Astrocyte of the cerebellum (primary cell): ENCODE measurements at regions not wholly inside any gene's neighbourhood (a gene's known extent, or its start where the extent isn't known, plus 50 kb on each side); places are given as distances from the start of the nearest gene placed in this dataset.

Experiments
- DNase-seq: peaks from one replicate; pipeline ENCODE4 v3.0.0-alpha.2; 2011; ENCODE audit warnings: low read depth
- H3K4me3 ChIP-seq: 2 replicates; pipeline ENCODE4 v1.5.1; 2011; ENCODE audit warnings: mild to moderate bottlenecking, low read depth, low read length, moderate library complexity
- in situ Hi-C: cut with HindIII; loops from 2 replicates; pipeline ENCODE4 v1.10.0; 2017; ENCODE audit warnings: low sequenced_read_pairs
- TF ChIP-seq, protein P1 (sequence below): IDR thresholded peaks from 2 replicates; pipeline ENCODE4 v1.5.1; 2012; ENCODE audit warnings: low read length, low read depth, moderate library complexity, mild to moderate bottlenecking; ENCODE audit errors: missing control alignments

DNA sequence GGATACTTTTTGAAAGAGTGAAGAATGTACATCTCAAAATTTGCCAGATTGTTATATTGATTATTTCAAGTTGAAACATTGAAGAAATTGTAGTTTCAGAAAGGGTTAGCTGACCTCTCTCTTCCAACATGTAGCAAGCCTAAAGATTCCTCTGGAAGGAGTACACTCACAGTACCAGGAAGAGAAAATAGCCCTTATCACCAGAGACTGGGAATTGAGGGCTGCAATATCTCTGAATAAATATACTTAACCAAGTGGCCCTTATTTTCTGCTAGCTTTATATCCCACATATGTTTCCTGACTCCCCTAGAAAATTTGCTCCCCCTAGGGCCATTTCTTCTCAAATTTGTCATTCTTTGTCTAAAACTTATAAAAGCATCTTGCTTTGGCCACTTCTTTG is 332.2 kb downstream of the GASK1B start:
- DNase-seq = no peak
- TF ChIP-seq, protein P1, sequence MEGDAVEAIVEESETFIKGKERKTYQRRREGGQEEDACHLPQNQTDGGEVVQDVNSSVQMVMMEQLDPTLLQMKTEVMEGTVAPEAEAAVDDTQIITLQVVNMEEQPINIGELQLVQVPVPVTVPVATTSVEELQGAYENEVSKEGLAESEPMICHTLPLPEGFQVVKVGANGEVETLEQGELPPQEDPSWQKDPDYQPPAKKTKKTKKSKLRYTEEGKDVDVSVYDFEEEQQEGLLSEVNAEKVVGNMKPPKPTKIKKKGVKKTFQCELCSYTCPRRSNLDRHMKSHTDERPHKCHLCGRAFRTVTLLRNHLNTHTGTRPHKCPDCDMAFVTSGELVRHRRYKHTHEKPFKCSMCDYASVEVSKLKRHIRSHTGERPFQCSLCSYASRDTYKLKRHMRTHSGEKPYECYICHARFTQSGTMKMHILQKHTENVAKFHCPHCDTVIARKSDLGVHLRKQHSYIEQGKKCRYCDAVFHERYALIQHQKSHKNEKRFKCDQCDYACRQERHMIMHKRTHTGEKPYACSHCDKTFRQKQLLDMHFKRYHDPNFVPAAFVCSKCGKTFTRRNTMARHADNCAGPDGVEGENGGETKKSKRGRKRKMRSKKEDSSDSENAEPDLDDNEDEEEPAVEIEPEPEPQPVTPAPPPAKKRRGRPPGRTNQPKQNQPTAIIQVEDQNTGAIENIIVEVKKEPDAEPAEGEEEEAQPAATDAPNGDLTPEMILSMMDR = no peak
- in situ Hi-C loops = no loop called here
- no peak overlapping the region for H3K4me3 ChIP-seq

DNA sequence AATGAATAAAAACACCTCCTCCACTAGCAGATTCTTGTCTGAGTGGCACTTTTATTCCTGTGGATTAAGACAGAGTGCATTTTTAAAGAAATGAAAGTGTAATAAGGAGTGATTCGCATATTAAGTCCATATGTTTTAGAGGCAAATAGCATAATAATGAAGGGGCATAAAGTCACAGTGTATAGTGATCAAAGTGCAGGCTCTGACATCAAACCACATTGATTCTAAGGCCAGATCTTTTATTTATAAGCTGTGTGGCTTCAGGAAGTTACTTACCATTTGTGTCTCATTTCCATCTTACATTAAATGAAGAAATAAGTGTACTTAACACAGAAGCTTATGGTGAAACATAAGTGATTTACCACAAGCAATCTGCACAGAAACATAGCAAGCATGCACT is 332.8 kb downstream of the GASK1B start:
- in situ Hi-C loops = no loop called here
- no peak for DNase-seq
- TF ChIP-seq, protein P1 = no peak
- no peak overlapping the region for H3K4me3 ChIP-seq

DNA sequence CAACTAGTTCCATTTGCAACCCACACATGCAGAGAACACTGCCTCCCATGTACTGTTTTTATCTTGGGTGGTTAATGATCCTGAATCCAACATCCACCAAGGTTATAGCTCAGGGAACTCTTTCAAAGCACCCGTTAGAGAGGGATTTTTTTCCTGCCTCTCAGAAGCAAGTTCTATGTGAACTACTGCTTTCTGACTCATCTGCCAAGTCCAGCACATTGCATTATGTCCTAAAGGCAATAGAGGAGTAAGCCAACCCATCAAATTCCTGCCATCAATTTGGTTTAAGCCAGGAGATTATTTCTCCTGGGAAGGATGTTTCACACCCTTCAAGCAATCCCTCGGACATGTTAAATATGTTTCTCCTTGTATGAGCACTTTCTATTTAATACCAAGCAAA is 334.5 kb downstream of the GASK1B start:
- TF ChIP-seq, protein P1 = no peak
- in situ Hi-C loops = no loop called here
- no peak for DNase-seq
- H3K4me3 ChIP-seq = no peak overlapping the region

DNA sequence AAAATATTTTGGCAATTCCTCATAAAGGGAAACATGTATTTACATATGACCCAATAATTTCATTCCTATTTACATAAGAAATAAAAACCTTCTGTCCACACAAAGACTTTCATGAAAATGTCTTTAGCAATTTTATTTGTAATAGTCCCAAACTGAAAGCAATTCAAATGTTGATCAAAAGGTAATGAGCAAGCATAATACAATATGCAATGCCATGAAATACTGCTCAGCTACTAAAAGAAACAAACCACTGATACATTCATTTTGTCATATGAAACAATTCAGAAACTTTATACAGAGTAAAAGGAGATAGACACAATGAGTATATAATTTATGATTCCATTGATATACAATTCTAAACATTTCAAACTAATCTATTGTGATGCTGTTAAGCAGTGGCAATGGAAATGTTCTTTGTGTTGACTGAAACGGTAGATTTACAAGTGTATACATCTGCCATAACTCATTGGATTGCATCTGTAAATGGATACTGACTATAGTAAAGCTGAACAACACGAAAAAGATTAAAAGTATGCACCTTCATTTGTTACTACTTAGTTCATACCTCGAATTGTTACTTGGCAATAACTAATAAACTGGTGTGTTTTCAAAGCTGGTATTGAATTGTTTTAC is 335.6 kb downstream of the GASK1B start:
- in situ Hi-C loops = no loop called here
- H3K4me3 ChIP-seq = no peak overlapping the region
- TF ChIP-seq, protein P1 = no peak
- no peak for DNase-seq

DNA sequence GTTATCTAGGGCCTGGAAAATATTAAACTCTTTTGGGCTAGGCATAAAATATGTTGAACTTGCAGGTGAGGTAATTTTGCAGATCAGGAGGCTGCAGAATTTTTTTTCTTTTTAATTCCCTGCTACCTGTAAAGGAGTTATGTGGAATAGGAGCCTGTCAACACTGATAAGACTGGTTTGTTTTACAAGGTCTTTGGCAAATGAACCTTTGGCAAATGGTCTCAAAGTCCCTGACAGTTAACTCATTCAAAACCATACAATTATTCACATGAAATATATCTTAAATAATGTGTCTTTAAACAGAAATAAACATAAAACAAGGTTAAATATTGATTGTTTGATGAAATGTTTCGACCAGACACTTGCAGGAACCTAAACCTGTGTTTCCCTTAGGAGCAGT is 340.2 kb downstream of the GASK1B start:
- TF ChIP-seq, protein P1 = no peak
- no peak overlapping the region for H3K4me3 ChIP-seq
- in situ Hi-C loops = no loop called here
- no peak for DNase-seq

DNA sequence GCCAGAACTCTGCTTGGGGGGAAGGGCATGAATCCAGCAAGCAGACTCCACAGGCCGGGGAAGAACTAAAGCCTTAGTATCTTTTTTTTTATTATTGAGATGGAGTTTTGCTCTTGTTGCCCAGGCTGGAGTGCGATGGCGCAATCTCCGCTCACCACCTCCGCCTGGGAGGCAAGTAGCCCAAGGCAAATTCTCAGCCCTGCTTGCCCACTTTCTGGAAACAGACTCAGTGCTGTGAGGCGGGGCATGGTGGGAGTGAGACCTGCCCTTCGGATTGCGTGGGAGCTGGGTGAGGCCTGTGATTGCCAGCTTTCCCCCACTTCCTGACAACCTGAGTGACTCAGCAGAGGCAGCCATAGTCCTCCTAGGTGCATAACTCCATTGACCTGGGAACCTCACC is 348.8 kb downstream of the GASK1B start:
- in situ Hi-C loops = no loop called here
- TF ChIP-seq, protein P1 = no peak
- H3K4me3 ChIP-seq = no peak overlapping the region
- no peak for DNase-seq
